H1 (cell line): ENCODE measurements at regions not wholly inside any gene's neighbourhood (a gene's known extent, or its start where the extent isn't known, plus 50 kb on each side); places are given as distances from the start of the nearest gene placed in this dataset.
A peak's percentile ranks its signal among the peaks of the same experiment; 100 is the strongest.

ENCODE experiments used
- CTCF ChIA-PET: fragments of 300-600 bp; sonication (Branson Sonifier 250); formaldehyde crosslinking; loops from one replicate; lab custom pipeline; 2021; ENCODE audit not compliant: partially characterized antibody; lab: Charles Lee
- POLR2A ChIA-PET: fragments of 300-600 bp; sonication (Branson Sonifier 250); formaldehyde crosslinking; loops from one replicate; lab custom pipeline; 2021; ENCODE audit warnings: inconsistent platforms; ENCODE audit not compliant: partially characterized antibody; lab: Charles Lee
- DNase-seq, 2 experiments: peaks; one replicate each; pipeline versions ENCODE4 v3.0.0 to v3.0.0-alpha.2; 2010 to 2022; ENCODE audit warnings: low spot score in 2 of 2, low read depth in 1 of 2, mixed read lengths in 1 of 2
- FAIRE-seq: peaks from 2 replicates; lab custom pipeline; 2011; peaks lifted over from hg19 to GRCh38; lab: Jason Lieb, UNC
- H2AFZ ChIP-seq: 2 replicates; pipeline ENCODE4 v1.8.1; 2012; ENCODE audit warnings: low read length, inconsistent platforms
- H2AK5ac ChIP-seq: 2 replicates; pipeline ENCODE4 v1.6.1; 2013; ENCODE audit warnings: low read depth, low read length
- H2BK120ac ChIP-seq: replicated peaks from 2 replicates; pipeline ENCODE3; 2013; ENCODE audit warnings: low read depth, low read length, inconsistent platforms
- H2BK12ac ChIP-seq: 2 replicates; pipeline ENCODE4 v1.6.1; 2013; ENCODE audit warnings: low read depth, low read length
- H2BK15ac ChIP-seq: 2 replicates; pipeline ENCODE4 v1.6.1; 2013; ENCODE audit warnings: low read length
- H2BK20ac ChIP-seq: 2 replicates; pipeline ENCODE4 v1.6.1; 2013; ENCODE audit warnings: low read length
- H2BK5ac ChIP-seq: 2 replicates; pipeline ENCODE4 v1.6.1; 2013; ENCODE audit warnings: low read depth, low read length
- H3K14ac ChIP-seq: 2 replicates; pipeline ENCODE4 v1.6.1; 2013; ENCODE audit warnings: inconsistent platforms; ENCODE audit not compliant: insufficient read length
- H3K18ac ChIP-seq: 2 replicates; pipeline ENCODE4 v1.6.1; 2013; ENCODE audit warnings: low read length; ENCODE audit errors: extremely low read depth
- H3K23ac ChIP-seq: 2 replicates; pipeline ENCODE4 v1.6.1; 2013; ENCODE audit warnings: inconsistent platforms; ENCODE audit not compliant: insufficient read length
- H3K23me2 ChIP-seq: 2 replicates; pipeline ENCODE4 v1.6.1; 2013; ENCODE audit warnings: low read depth, low read length
- H3K27ac ChIP-seq: 2 replicates; pipeline ENCODE4 v1.6.1; 2011; ENCODE audit warnings: low read depth, low read length, inconsistent platforms
- H3K27me3 ChIP-seq, 4 experiments: replicated peaks in 1 of 4; 1 replicate in 1 of 4; 2 replicates in 3 of 4; pipeline versions ENCODE4 v1.6.1 to v1.8.1; 2011 to 2013; ENCODE audit warnings: low read length in 3 of 4, mild to moderate bottlenecking in 3 of 4, inconsistent platforms in 2 of 4, mixed read lengths in 2 of 4, moderate library complexity in 1 of 4; ENCODE audit not compliant: control insufficient read depth in 3 of 4, insufficient read depth in 3 of 4; ENCODE audit errors: extremely low read depth in 1 of 4
- H3K36me3 ChIP-seq, 4 experiments: 2 replicates each; pipeline versions ENCODE4 v1.6.1 to v1.8.1; 2011 to 2013; ENCODE audit warnings: mild to moderate bottlenecking in 4 of 4, low read length in 3 of 4, moderate library complexity in 2 of 4, control low read depth in 1 of 4, inconsistent platforms in 1 of 4; ENCODE audit not compliant: insufficient read depth in 4 of 4, control insufficient read depth in 2 of 4
- H3K4ac ChIP-seq: replicated peaks from 2 replicates; pipeline ENCODE3; 2013; ENCODE audit warnings: low read length, low read depth, mixed read lengths, inconsistent platforms; ENCODE audit not compliant: insufficient read length
- H3K4me1 ChIP-seq, 4 experiments: replicated peaks in 1 of 4; 1 replicate in 1 of 4; 2 replicates in 3 of 4; pipeline versions ENCODE4 v1.6.1 to v1.8.1; 2011 to 2013; ENCODE audit warnings: low read length in 3 of 4, inconsistent platforms in 2 of 4, mixed read lengths in 1 of 4; ENCODE audit not compliant: insufficient read depth in 4 of 4, control insufficient read depth in 3 of 4
- H3K4me2 ChIP-seq, 2 experiments: 2 replicates each; pipeline versions ENCODE4 v1.6.1 to v1.8.1; 2011 to 2013; ENCODE audit warnings: low read depth in 2 of 2, low read length in 2 of 2, control low read depth in 1 of 2, inconsistent platforms in 1 of 2, mild to moderate bottlenecking in 1 of 2; ENCODE audit not compliant: insufficient read depth in 1 of 2
- H3K4me3 ChIP-seq, 4 experiments: fragments of 200-600, 300-600 bp in 1 of 4; sonication (generic), shearing (Covaris generic), sonication (Bioruptor Twin) in 1 of 4; 2 replicates each; pipeline versions ENCODE4 v1.5.1 to v1.8.1; 2011 to 2016; ENCODE audit warnings: low read length in 4 of 4, low read depth in 3 of 4, control low read depth in 2 of 4, inconsistent platforms in 2 of 4, mild to moderate bottlenecking in 2 of 4, mixed read lengths in 1 of 4, moderate library complexity in 1 of 4; ENCODE audit not compliant: insufficient read depth in 2 of 4; ENCODE audit errors: extremely low read depth in 1 of 4
- H3K56ac ChIP-seq: replicated peaks from 2 replicates; pipeline ENCODE3; 2013; ENCODE audit warnings: low read depth, mild to moderate bottlenecking, mixed read lengths, low read length, inconsistent platforms; ENCODE audit not compliant: insufficient read length
- H3K79me1 ChIP-seq: 2 replicates; pipeline ENCODE4 v1.6.1; 2013; ENCODE audit warnings: low read depth, low read length, control low read depth
- H3K79me2 ChIP-seq, 2 experiments: 2 replicates each; pipeline versions ENCODE4 v1.6.1 to v1.8.1; 2012 to 2013; ENCODE audit warnings: low read length in 2 of 2, mild to moderate bottlenecking in 2 of 2, inconsistent platforms in 1 of 2; ENCODE audit not compliant: insufficient read depth in 2 of 2, control insufficient read depth in 1 of 2
- H3K9ac ChIP-seq, 4 experiments: replicated peaks in 1 of 4; 1 replicate in 1 of 4; 2 replicates in 3 of 4; pipeline versions ENCODE4 v1.6.1 to v1.8.1; 2011 to 2013; ENCODE audit warnings: low read depth in 3 of 4, low read length in 3 of 4, control low read depth in 2 of 4, mild to moderate bottlenecking in 2 of 4, moderate library complexity in 2 of 4, inconsistent platforms in 1 of 4; ENCODE audit errors: extremely low read depth in 1 of 4
- H3K9me3 ChIP-seq, 2 experiments: 2 replicates each; pipeline versions ENCODE4 v1.6.1 to v1.8.1; 2012 to 2013; ENCODE audit warnings: mild to moderate bottlenecking in 2 of 2, moderate library complexity in 2 of 2, control low read depth in 1 of 2, inconsistent platforms in 1 of 2, low read depth in 1 of 2, low read length in 1 of 2, mixed read lengths in 1 of 2; ENCODE audit not compliant: insufficient read depth in 2 of 2
- H4K20me1 ChIP-seq, 2 experiments: replicated peaks in 1 of 2; 2 replicates each; pipeline versions ENCODE3 to v1.8.1; 2011 to 2013; ENCODE audit warnings: inconsistent platforms in 2 of 2, low read length in 2 of 2, mild to moderate bottlenecking in 1 of 2; ENCODE audit not compliant: insufficient read depth in 2 of 2, control insufficient read depth in 1 of 2
- H4K5ac ChIP-seq: 2 replicates; pipeline ENCODE4 v1.6.1; 2013; ENCODE audit warnings: low read length, low read depth, mixed read lengths, inconsistent platforms; ENCODE audit not compliant: insufficient read length
- H4K8ac ChIP-seq: 2 replicates; pipeline ENCODE4 v1.8.0; 2013; ENCODE audit warnings: mild to moderate bottlenecking, moderate library complexity, low read length, inconsistent platforms; ENCODE audit not compliant: insufficient read depth; ENCODE audit errors: extremely low read depth
- H4K91ac ChIP-seq: replicated peaks from 2 replicates; pipeline ENCODE3; 2013; ENCODE audit warnings: low read length, mixed read lengths, inconsistent platforms; ENCODE audit not compliant: insufficient read length
- CBX5 ChIP-seq: fragments of 300-800, 300-1000 bp; sonication (generic); IDR thresholded peaks from 2 replicates; pipeline ENCODE4 v1.7.1; 2016; ENCODE audit warnings: antibody characterized with exemption, low read length, low read depth
- WGBS, 2 experiments: shearing (Covaris generic) in 1 of 2; methylation state at CpG; one replicate each; pipeline versions ENCODE4 v1.1.6 to v1.1.7; 2013 to 2015; ENCODE audit warnings: low lambda C conversion rate in 2 of 2, mixed read lengths in 2 of 2, inconsistent platforms in 1 of 2, low coverage in 1 of 2, missing lambda C conversion rate in 1 of 2; ENCODE audit not compliant: insufficient replicate concordance in 2 of 2, insufficient coverage in 1 of 2, insufficient read length in 1 of 2; ENCODE audit errors: extremely low coverage in 1 of 2, missing lambda C conversion rate in 1 of 2; 5-methylcytosine and 5-hydroxymethylcytosine counted together

DNA sequence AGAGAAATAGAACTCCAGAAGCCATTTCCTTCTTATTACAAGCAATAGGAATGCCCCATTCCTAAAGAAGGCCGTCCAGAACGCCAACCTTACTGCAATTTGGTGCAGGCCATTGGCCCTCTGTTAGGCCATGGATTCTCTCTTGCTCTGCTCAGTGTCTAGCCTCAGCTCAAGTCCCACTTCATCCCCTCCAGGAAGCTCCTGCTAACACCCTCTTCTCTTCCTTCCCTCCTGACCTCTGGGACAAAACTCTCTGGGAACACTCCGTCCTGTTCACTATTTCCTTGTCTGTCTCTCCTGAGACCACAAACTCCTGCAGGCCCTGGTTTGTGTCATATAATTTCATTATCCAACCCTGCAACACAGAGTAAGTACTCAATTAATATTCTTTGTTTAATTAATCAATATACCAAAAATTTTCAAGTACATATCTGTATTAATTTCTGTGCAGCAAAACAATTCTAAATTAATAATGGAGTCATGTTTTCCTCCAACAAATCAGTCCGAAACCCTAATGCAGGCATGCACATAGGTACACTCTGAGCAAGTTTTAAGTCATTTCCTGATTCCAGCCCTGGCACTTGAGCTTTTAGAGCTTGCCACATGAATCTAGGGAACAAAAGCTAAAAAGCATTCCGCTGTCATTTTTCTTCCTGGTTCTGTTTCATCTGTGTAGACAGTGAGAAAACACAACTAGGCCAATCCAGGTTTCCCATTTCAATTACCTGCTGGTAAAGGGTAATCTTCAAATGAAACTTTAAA lies 245.3 kb downstream of the SETD4 start:
- H2BK120ac ChIP-seq, result no peak overlapping the region

More for the DNA sequence above, 245.3 kb downstream of the SETD4 start:
- Histone ChIP-seq H4K20me1 (no peaks in the 10 kb centered on the region), H3K79me1 (no peaks in the 10 kb centered on the region), H2BK5ac (no peak overlapping the region), H3K14ac (no peak overlapping the region), H3K4ac (no peak overlapping the region), H3K4me3 (no peak overlapping the region), H2AFZ (peak overlapping the region; percentile 81; the same call in 1 of the 2 replicates), H3K56ac (no peak overlapping the region), H3K9me3 (no peaks in the 10 kb centered on the region), H2BK20ac (no peak overlapping the region), H3K36me3 (no peaks in the 10 kb centered on the region), H4K5ac (no peak overlapping the region), H3K79me2 (no peaks in the 10 kb centered on the region), H4K8ac (no peak overlapping the region), H4K91ac (no peak overlapping the region), H2BK15ac (no peak overlapping the region), H2AK5ac (no peak overlapping the region), H2BK12ac (no peak overlapping the region), H3K18ac (no peak overlapping the region), H3K4me2 (no peak overlapping the region), H3K9ac (no peak overlapping the region), H3K27me3 (no peaks in the 10 kb centered on the region), H3K23ac (no peak overlapping the region), H3K27ac (no peak overlapping the region), H3K4me1 (peaks cover 0 to 5% (median 4%) of the 10 kb centered on the region in 4 experiments; a peak in 3 of 7 replicates), H3K23me2 (no peaks in the 10 kb centered on the region)
- ChIA-PET POLR2A (no interaction called here), CTCF (interaction anchor here (1.3 kb wide), 1 partner anchor 24 kb away, joined by 3 read pairs; no protein-coding TSS in a partner anchor)
- no peak for DNase-seq
- TF ChIP-seq CBX5, result no peak
- 93% methylated on average over 5 of the region's 5 CpGs; no CpG with 5 or more reads in 1 of the 2 experiments for WGBS, 2 experiments
- FAIRE-seq, result no peak
